Ectodermal cell (in vitro differentiated cells): ENCODE measurements at regions not wholly inside any gene's neighbourhood (a gene's known extent, or its start where the extent isn't known, plus 50 kb on each side); places are given as distances from the start of the nearest gene placed in this dataset.

ENCODE experiments used
- H3K27ac ChIP-seq: 2 replicates; pipeline ENCODE4 v1.7.0; 2013; ENCODE audit warnings: mild to moderate bottlenecking, low read depth, low read length; ENCODE audit not compliant: insufficient read depth, poor library complexity, severe bottlenecking
- H3K27me3 ChIP-seq: 2 replicates; pipeline ENCODE4 v1.7.0; 2013; ENCODE audit warnings: mild to moderate bottlenecking, low read length; ENCODE audit not compliant: insufficient read depth, control insufficient read depth, poor library complexity, severe bottlenecking
- H3K36me3 ChIP-seq: one replicate; pipeline ENCODE4 v1.7.0; 2013; ENCODE audit warnings: low read length; ENCODE audit not compliant: control insufficient read depth, insufficient read depth
- H3K4me1 ChIP-seq: one replicate; pipeline ENCODE4 v1.7.0; 2013; ENCODE audit warnings: low read length; ENCODE audit not compliant: control insufficient read depth, insufficient read depth
- H3K4me3 ChIP-seq: 2 replicates; pipeline ENCODE4 v1.7.0; 2013; ENCODE audit warnings: low read depth, low read length, control low read depth; ENCODE audit not compliant: insufficient read depth
- H3K9me3 ChIP-seq: 2 replicates; pipeline ENCODE4 v1.7.0; 2013; ENCODE audit warnings: mild to moderate bottlenecking, low read length, moderate library complexity; ENCODE audit not compliant: control insufficient read depth
- WGBS, 2 experiments: methylation state at CpG; one replicate each; pipeline ENCODE4 v1.1.7; 2013; ENCODE audit warnings: missing lambda C conversion rate in 2 of 2; 5-methylcytosine and 5-hydroxymethylcytosine counted together

DNA sequence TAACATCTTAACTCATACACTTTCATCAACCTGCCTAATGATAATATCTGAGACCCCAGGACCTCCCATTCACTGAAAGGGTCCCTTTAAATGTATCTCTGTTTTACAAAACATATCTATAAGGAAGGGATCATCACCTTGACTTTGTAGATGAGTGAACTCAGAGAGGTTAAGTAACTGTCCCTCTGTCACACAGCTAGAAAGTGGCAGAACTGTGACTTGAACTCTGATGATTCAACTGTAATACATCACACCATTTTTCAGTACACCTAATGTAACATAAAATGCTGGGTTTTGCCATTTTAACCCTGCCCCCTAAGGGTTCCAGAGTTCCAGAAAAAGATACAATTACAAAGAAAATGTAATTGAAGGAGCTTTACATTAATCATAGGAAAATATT, 234.6 kb downstream of the ZEB2 start:
- H3K27me3 ChIP-seq, result no peaks in the 10 kb centered on the region
- no peaks in the 10 kb centered on the region for H3K9me3 ChIP-seq
- no peaks in the 10 kb centered on the region for H3K36me3 ChIP-seq
- H3K4me3 ChIP-seq, result no peak overlapping the region
- no peaks in the 10 kb centered on the region for H3K4me1 ChIP-seq
- H3K27ac ChIP-seq, result no peak overlapping the region

DNA sequence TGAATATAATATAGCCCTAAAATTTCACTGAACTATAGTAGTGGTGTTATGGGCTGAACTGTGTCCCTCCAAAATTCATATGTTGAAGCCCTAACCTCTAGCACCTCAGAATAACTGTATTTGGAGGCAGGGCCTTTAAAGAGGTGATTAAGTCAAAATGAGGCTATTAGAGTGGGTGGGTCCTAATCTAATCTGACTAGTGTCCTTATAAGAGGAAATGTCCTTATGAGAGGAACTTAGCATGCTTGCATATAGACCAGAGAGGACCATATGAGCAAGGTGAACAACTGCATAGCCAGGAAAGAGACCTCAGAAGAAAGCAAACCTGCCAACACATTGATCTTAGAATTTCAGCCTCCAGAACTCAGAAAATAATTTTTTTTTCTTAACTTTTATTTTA, 238.4 kb downstream of the ZEB2 start:
- Histone ChIP-seq H3K27me3 (no peaks in the 10 kb centered on the region), H3K4me1 (peaks cover 5% of the 10 kb centered on the region), H3K4me3 (no peak overlapping the region), H3K27ac (no peak overlapping the region), H3K36me3 (no peaks in the 10 kb centered on the region), H3K9me3 (no peaks in the 10 kb centered on the region)

DNA sequence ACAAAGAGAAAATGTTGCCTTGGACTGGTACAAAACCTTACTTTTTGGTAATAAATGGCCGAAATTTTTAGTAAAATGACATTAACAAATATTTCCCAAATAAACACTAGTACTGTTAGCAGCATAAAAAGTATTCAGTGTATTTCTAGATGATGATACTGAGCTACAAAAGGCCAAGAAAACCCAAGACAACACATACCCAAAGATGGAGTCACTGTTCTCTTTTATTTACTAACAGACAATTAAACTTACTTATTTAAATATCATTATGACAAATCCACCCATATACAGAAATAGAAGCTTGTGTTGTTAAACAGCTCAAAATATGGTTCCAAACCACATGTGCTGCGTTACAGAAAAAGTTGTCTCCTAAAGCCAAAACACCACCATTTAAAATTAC, 239.9 kb downstream of the ZEB2 start:
- Histone ChIP-seq H3K27me3 (no peaks in the 10 kb centered on the region), H3K36me3 (no peaks in the 10 kb centered on the region), H3K4me1 (peaks cover 5% of the 10 kb centered on the region), H3K9me3 (no peaks in the 10 kb centered on the region), H3K27ac (no peak overlapping the region), H3K4me3 (no peak overlapping the region)
- WGBS, 2 experiments, result 83 to 100% methylated on average over 2 of the region's 2 CpGs

DNA sequence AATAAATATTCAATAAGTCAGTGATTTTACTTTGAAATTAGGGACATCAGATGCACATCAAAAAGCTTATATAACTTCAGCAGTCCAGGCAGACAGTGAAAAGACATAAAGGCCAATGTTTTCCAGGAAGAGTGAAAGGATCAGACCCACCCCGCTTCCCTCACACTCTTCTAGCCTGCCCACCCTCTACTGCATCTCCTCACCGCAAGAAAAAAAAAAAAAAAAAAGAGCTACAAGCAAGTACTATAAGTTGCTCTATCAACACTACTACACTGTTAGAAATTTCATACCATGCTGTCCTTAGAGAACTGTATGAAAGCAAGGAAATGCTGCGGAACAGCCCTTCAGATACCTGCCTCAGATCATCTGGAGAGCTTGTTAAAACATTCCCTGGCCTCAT, 240.8 kb downstream of the ZEB2 start:
- H3K4me3 ChIP-seq, result no peak overlapping the region
- 86 to 97% methylated on average over 3 of the region's 3 CpGs for WGBS, 2 experiments

DNA sequence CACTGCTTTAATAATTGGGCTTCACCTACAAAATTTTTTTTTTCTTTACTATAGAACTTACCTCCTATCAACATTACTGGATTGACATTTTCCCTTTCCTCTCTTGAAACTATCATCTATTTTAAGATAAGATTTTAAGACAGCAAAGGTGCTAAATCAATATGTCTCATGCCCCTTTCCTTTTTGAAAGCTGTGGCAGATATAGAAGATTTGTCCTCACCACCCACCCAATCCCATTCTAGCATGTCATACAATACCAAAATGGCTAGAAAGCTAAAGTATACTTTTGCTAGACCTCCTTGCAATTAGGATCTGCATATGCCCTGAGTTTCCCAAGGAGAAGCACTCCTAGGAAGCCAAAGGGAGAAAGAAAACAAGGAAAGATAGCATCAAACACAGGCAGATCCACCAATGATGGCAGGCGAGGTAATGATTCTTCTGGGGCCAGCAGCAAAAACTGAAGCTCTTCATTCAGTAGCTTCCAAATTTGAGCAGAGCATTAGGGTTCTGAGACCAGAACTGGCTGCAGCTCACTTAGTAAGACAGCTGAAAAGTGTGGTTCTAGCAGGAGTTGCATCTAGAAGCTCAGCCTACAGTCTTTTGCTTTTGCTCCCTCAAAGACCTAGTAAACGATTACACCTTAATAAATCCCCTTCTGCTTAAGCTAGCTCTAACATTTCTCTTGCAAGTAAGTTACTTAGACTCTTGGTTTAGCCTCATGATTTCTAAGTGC, 242.1 kb downstream of the ZEB2 start:
- no peaks in the 10 kb centered on the region for H3K36me3 ChIP-seq
- no peak overlapping the region for H3K27ac ChIP-seq
- peaks cover 5% of the 10 kb centered on the region for H3K4me1 ChIP-seq
- 87 to 95% methylated on average over 2 of the region's 2 CpGs for WGBS, 2 experiments
- H3K9me3 ChIP-seq, result no peaks in the 10 kb centered on the region
- H3K27me3 ChIP-seq, result no peaks in the 10 kb centered on the region
- no peak overlapping the region for H3K4me3 ChIP-seq

More for the DNA sequence above, 240.8 kb downstream of the ZEB2 start:
- Histone ChIP-seq H3K9me3 (no peaks in the 10 kb centered on the region), H3K4me1 (peaks cover 5% of the 10 kb centered on the region), H3K36me3 (no peaks in the 10 kb centered on the region), H3K27me3 (no peaks in the 10 kb centered on the region), H3K27ac (no peak overlapping the region)

DNA sequence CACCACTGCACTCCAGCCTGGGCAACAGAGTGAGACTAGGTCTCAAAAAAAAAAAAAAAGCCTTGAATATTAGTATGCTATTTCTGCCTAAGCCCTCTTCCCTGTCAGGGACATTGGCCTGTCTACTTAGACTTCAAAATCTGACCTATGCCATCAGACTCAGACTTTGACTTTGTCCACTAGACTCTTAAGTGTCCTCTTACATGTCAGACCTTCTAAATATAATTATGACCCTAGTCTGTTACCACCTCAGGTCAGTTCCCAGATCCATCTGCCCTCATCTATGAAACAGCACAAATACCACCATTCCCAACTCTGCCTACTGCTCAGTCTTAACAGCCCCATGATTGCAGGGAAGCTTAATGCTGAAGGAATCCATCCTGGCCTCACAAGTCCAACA, 244.6 kb downstream of the ZEB2 start:
- no peaks in the 10 kb centered on the region for H3K36me3 ChIP-seq
- no peaks in the 10 kb centered on the region for H3K9me3 ChIP-seq
- H3K27ac ChIP-seq, result no peak overlapping the region
- H3K4me3 ChIP-seq, result no peak overlapping the region
- H3K27me3 ChIP-seq, result no peaks in the 10 kb centered on the region
- peaks cover 5% of the 10 kb centered on the region for H3K4me1 ChIP-seq

DNA sequence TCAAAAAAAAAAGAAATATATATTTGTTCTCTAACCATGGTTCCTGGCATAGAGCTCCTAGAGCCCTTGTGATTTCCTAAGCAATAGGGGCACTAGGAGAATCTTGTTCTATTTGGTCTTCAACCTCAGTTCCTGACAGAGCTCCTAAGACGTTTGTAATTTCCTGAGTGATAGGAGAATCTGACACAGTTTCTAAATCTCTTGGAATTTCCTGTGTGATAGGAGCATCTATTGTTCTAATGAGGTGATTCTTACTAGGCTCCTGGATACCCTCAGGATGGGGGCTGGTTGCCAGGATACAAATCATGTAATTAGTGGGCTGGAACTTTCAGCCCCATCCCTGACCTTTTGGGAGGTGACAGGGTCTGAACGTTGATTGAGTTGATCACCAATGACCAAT, 245.8 kb downstream of the ZEB2 start:
- no peak overlapping the region for H3K27ac ChIP-seq
- no peaks in the 10 kb centered on the region for H3K9me3 ChIP-seq
- H3K36me3 ChIP-seq, result no peaks in the 10 kb centered on the region
- no peak overlapping the region for H3K4me3 ChIP-seq
- H3K27me3 ChIP-seq, result no peaks in the 10 kb centered on the region
- 69 to 77% methylated on average over 1 to 2 of the region's 2 CpGs for WGBS, 2 experiments
- H3K4me1 ChIP-seq, result peaks cover 2% of the 10 kb centered on the region

DNA sequence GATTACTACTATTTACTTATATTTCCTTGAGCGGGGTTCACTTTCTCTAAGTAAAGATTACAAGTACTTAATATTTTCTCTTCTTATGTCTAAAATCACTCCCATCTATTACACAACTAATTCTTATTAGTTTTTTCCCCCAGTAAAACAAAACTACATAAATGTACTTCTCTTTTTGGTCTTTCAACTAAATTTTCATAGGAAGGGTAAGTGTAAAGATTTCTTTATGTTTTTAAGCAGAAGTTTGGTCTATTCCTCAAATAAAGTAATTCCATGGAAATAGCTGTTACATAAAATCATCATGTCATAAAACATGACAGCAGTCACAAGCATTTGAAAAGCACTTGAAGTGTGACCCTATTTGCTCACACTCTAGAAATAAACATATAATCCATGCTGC, 249.0 kb downstream of the ZEB2 start:
- Histone ChIP-seq H3K4me3 (no peak overlapping the region), H3K9me3 (no peaks in the 10 kb centered on the region), H3K36me3 (no peaks in the 10 kb centered on the region), H3K27me3 (no peaks in the 10 kb centered on the region), H3K27ac (no peak overlapping the region), H3K4me1 (no peaks in the 10 kb centered on the region)
- WGBS, 2 experiments, result 90 to 94% methylated on average over 1 of the region's 1 CpG

DNA sequence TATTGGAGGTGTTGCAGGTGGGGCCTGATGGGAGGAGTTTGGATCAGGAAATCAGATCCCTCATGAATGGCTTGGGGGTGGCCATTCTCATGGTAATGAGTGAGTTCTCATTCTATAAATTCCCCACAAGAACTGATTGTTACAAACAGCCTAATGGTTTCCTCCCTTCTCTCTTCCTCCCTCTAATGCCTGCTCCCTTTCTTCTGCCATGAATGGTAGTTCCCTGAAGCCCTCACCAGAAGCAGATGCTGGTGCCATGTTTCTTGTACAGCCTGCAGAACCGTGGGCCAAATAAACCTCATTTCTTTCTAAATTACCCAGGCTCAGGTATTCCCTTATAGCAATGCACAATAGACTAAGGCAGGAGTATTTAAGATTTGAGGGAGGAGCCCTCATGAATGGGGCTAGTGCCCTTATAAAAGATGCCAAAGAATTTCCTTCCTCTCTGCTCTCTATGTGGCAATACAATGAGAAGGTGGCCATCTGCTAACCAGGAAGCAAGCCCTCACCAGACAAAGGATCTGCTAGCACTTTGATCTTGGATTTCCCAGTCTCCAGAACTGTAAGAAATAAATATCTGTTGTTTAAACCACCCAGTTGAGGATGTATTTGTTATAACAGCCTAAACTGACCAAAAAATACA, 251.8 kb downstream of the ZEB2 start:
- WGBS, 2 experiments, result 75 to 82% methylated on average over 1 of the region's 1 CpG
- Histone ChIP-seq H3K36me3 (no peaks in the 10 kb centered on the region), H3K9me3 (no peaks in the 10 kb centered on the region), H3K4me1 (no peaks in the 10 kb centered on the region), H3K27me3 (no peaks in the 10 kb centered on the region), H3K27ac (no peak overlapping the region), H3K4me3 (no peak overlapping the region)

DNA sequence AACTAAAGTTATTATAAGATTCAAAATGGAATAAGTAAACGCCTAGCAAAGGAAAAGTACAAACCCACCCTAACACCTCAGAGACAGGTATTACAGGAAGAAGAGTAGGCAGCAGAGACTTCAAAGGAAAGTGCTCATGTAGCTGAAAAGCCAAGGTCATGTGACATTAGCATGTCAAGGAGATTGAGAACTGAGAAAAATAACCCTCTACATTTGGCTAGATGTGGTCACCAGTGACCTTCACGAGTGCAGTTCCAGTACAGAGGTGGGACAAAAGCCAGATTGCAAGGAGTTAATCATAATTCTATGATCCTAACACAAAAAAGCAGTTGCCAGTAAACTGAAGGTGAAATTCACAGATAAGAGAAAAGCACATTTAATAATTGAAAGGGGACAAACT, 252.7 kb downstream of the ZEB2 start:
- Histone ChIP-seq H3K36me3 (no peaks in the 10 kb centered on the region), H3K4me3 (no peak overlapping the region), H3K27me3 (no peaks in the 10 kb centered on the region), H3K9me3 (no peaks in the 10 kb centered on the region), H3K27ac (no peak overlapping the region), H3K4me1 (no peaks in the 10 kb centered on the region)
- WGBS, 2 experiments, result 67 to 82% methylated on average over 1 to 2 of the region's 2 CpGs
